DOHH2 (cell line): ENCODE measurements at regions not wholly inside any gene's neighbourhood (a gene's known extent, or its start where the extent isn't known, plus 50 kb on each side); places are given as distances from the start of the nearest gene placed in this dataset.

ENCODE experiments used
- EZH2phosphoT487 ChIP-seq: fragments of 200-600 bp; sonication (generic); IDR thresholded peaks from 2 replicates; pipeline ENCODE4 v1.6.1; 2017; ENCODE audit warnings: borderline replicate concordance, mild to moderate bottlenecking, antibody characterized with exemption, low read length, moderate library complexity, mixed read lengths
- TF ChIP-seq, protein P1 (sequence below): fragments of 200-600 bp; sonication (generic); IDR thresholded peaks from one replicate; pipeline ENCODE4 v1.5.1; 2014; ENCODE audit warnings: antibody characterized with exemption, mild to moderate bottlenecking, low read depth, low read length; ENCODE audit not compliant: poor library complexity, severe bottlenecking

DNA sequence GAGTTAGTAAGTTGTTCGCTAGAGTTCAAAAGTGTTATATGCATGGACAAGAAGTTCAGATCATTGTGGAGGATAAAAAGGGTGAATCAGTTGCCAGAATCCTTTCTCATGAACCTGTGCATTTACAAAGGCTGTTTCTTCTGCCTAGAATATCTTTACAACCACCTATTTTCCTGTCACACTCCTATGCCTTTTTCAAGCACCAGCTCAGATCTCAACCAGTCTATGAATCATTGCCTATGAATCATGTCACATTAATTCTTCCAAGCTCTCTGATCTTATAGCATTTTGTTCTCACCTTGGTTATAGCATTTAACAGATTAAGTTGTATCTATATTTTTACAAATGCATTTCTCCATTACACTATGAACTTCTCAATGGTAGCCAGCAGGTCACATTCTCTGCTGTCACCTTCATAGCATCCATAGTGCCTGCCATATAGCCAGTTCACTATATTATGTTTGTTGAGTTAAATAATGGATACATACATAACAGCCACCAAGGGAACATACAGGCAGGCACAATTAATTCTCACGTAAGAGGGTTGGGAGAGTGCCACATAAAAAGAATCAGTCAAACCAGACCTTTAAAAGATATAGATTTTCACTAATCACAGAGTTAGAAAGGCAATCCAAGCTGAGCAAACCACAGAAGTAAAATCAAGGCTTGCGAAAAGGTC, 573.0 kb downstream of the FOXG1 start:
- TF ChIP-seq EZH2phosphoT487, result no peak
- TF ChIP-seq, protein P1, sequence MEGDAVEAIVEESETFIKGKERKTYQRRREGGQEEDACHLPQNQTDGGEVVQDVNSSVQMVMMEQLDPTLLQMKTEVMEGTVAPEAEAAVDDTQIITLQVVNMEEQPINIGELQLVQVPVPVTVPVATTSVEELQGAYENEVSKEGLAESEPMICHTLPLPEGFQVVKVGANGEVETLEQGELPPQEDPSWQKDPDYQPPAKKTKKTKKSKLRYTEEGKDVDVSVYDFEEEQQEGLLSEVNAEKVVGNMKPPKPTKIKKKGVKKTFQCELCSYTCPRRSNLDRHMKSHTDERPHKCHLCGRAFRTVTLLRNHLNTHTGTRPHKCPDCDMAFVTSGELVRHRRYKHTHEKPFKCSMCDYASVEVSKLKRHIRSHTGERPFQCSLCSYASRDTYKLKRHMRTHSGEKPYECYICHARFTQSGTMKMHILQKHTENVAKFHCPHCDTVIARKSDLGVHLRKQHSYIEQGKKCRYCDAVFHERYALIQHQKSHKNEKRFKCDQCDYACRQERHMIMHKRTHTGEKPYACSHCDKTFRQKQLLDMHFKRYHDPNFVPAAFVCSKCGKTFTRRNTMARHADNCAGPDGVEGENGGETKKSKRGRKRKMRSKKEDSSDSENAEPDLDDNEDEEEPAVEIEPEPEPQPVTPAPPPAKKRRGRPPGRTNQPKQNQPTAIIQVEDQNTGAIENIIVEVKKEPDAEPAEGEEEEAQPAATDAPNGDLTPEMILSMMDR, result no peak
